Right lobe of liver (tissue), 4 donors: ENCODE measurements at regions not wholly inside any gene's neighbourhood (a gene's known extent, or its start where the extent isn't known, plus 50 kb on each side); places are given as distances from the start of the nearest gene placed in this dataset.

Experiments
- CTCF ChIP-seq, 4 donors: fragments of 200-600 bp in 3 of 4; fragments of 450-650 bp in 1 of 4; IDR thresholded peaks; one replicate each; pipeline versions ENCODE4 v1.5.1 to v1.8.0; 2016 to 2022; ENCODE audit warnings: antibody characterized with exemption in 4 of 4, mild to moderate bottlenecking in 2 of 4
- POLR2A ChIP-seq: fragments of 450-650 bp; IDR thresholded peaks from one replicate; pipeline ENCODE4 v1.6.1; 2017; ENCODE audit warnings: antibody characterized with exemption, mild to moderate bottlenecking
- donor health status: DM: no; HTN: no; CAD: no.
- donor health status: DM: no; HTN: no; CAD: no.
- donor health status: DM: no; HTN: yes; CAD: no.

- TF ChIP-seq CTCF (IDR thresholded peaks at IDR 0.05) (no peak), POLR2A (no peak)
These were observed 184.9 kb downstream of the NR2F2 start for GRCh38 chr15:96515371-96515770.
